ENCODE measurements at regions not wholly inside any gene's neighbourhood (a gene's known extent, or its start where the extent isn't known, plus 50 kb on each side); places are given as distances from the start of the nearest gene placed in this dataset.

- no peaks in the 10 kb centered on the region for H3K36me3 ChIP-seq
- TF ChIP-seq, protein P1, sequence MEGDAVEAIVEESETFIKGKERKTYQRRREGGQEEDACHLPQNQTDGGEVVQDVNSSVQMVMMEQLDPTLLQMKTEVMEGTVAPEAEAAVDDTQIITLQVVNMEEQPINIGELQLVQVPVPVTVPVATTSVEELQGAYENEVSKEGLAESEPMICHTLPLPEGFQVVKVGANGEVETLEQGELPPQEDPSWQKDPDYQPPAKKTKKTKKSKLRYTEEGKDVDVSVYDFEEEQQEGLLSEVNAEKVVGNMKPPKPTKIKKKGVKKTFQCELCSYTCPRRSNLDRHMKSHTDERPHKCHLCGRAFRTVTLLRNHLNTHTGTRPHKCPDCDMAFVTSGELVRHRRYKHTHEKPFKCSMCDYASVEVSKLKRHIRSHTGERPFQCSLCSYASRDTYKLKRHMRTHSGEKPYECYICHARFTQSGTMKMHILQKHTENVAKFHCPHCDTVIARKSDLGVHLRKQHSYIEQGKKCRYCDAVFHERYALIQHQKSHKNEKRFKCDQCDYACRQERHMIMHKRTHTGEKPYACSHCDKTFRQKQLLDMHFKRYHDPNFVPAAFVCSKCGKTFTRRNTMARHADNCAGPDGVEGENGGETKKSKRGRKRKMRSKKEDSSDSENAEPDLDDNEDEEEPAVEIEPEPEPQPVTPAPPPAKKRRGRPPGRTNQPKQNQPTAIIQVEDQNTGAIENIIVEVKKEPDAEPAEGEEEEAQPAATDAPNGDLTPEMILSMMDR (IDR thresholded peaks at IDR 0.05): no peak
- H3K4me3 ChIP-seq: no peak overlapping the region
- DNase-seq: peak; percentile 37 to 72
- no peaks in the 10 kb centered on the region for H3K9me3 ChIP-seq
- H3K27me3 ChIP-seq: no peaks in the 10 kb centered on the region
- intact Hi-C loops (cut with DNase I; ENCODE audit: low total_unique reads): no loop called here
- peaks cover 0 to 28% (median 10%) of the 10 kb centered on the region in 4 donors for H3K4me1 ChIP-seq
- peak overlapping the region; percentile 64 to 74 for H3K27ac ChIP-seq
Measured at GRCh38 chr5:159504857-159505304, 174.6 kb upstream of the IL12B start.

- intact Hi-C loops (cut with DNase I; ENCODE audit: low total_unique reads): no loop called here
- H3K4me1 ChIP-seq: peaks cover 0 to 38% (median 10%) of the 10 kb centered on the region in 4 donors
- H3K36me3 ChIP-seq: no peaks in the 10 kb centered on the region
- no peaks in the 10 kb centered on the region for H3K9me3 ChIP-seq
- H3K27ac ChIP-seq: no peak overlapping the region
- DNase-seq: no peak
- H3K27me3 ChIP-seq: no peaks in the 10 kb centered on the region
- TF ChIP-seq, protein P1 (IDR thresholded peaks at IDR 0.05): no peak
- H3K4me3 ChIP-seq: no peak overlapping the region
Measured at GRCh38 chr5:159507055-159507454, 176.8 kb upstream of the IL12B start.

GRCh38 chr5:159507661-159508060 is 177.4 kb upstream of the IL12B start:
- no peak for DNase-seq
- H3K36me3 ChIP-seq: no peaks in the 10 kb centered on the region
- no peak overlapping the region for H3K4me3 ChIP-seq
- TF ChIP-seq, protein P1 (IDR thresholded peaks at IDR 0.05): no peak
- no peaks in the 10 kb centered on the region for H3K9me3 ChIP-seq
- H3K27ac ChIP-seq: peak overlapping the region in 1 of 2 donors; percentile 15
- peaks cover 0 to 38% (median 10%) of the 10 kb centered on the region in 4 donors for H3K4me1 ChIP-seq
- H3K27me3 ChIP-seq: no peaks in the 10 kb centered on the region
- intact Hi-C loops (cut with DNase I; ENCODE audit: low total_unique reads): no loop called here

DNA sequence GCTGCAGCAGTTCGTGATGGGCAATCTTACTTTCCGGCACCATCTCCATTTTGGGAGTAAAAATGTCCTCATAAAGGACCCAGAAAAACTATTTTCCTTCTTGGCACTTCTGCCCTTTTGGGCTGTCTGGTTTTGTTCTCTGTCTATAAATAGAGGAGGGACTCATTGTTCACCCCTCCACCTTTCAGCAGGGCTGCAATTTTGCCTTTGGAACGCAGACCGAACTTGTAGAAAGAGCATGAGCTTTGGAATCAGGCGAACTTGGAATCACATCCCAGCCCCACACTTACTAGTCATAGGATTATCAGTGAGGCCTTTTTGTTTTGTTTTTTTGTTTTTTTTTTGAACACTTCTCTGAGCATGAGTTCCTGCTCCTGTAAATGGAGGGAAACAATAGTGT is 178.1 kb upstream of the IL12B start:
- Histone ChIP-seq H3K4me3 (no peak overlapping the region), H3K27ac (peak overlapping the region; percentile 15 to 36), H3K27me3 (no peaks in the 10 kb centered on the region), H3K36me3 (no peaks in the 10 kb centered on the region), H3K9me3 (no peaks in the 10 kb centered on the region), H3K4me1 (peaks cover 0 to 38% (median 10%) of the 10 kb centered on the region in 4 donors)
- intact Hi-C loops (cut with DNase I; ENCODE audit: low total_unique reads): no loop called here
- TF ChIP-seq, protein P1 (IDR thresholded peaks at IDR 0.05): no peak
- DNase-seq: no peak

- H3K36me3 ChIP-seq: no peaks in the 10 kb centered on the region
- no peak for DNase-seq
- peaks cover 0 to 36% (median 10%) of the 10 kb centered on the region in 4 donors for H3K4me1 ChIP-seq
- H3K27me3 ChIP-seq: no peaks in the 10 kb centered on the region
- TF ChIP-seq, protein P1 (IDR thresholded peaks at IDR 0.05): no peak
- no peaks in the 10 kb centered on the region for H3K9me3 ChIP-seq
- intact Hi-C loops (cut with DNase I; ENCODE audit: low total_unique reads): no loop called here
- peak overlapping the region; percentile 21 to 36 for H3K27ac ChIP-seq
- H3K4me3 ChIP-seq: no peak overlapping the region
Measured at GRCh38 chr5:159509002-159509660, 178.8 kb upstream of the IL12B start.
